Activated CD8-positive, alpha-beta T cell treated with anti-CD3 and anti-CD28 coated beads for 36 hours (primary cell): ENCODE measurements at regions not wholly inside any gene's neighbourhood (a gene's known extent, or its start where the extent isn't known, plus 50 kb on each side); places are given as distances from the start of the nearest gene placed in this dataset.
"Not testable (repeated sequence)": the region's sequence is repeated elsewhere in the genome, so short reads cannot be mapped to it uniquely, and the experiment has no call there.

Source experiments
- ATAC-seq: fragments of 200-7000 bp; cut with Tn5 transposase; one replicate; pipeline ENCODE4 v1.10.0; 2021; ENCODE audit warnings: mild to moderate bottlenecking, moderate library complexity
- CTCF ChIA-PET: fragments of 350-600 bp; sonication (Branson Sonifier 250); formaldehyde crosslinking; loops from one replicate; lab custom pipeline; 2021; ENCODE audit warnings: antibody characterized with exemption; lab: Charles Lee
- POLR2A ChIA-PET: fragments of 350-600 bp; sonication (Branson Sonifier 250); formaldehyde crosslinking; loops from one replicate; lab custom pipeline; 2021; ENCODE audit warnings: antibody characterized with exemption; lab: Charles Lee
- DNase-seq: peaks from one replicate; pipeline ENCODE4 v3.0.0-alpha.2; 2020
- H3K27ac Mint-ChIP-seq: one replicate; pipeline ENCODE4 v1.8.0; 2021; ENCODE audit warnings: mild to moderate bottlenecking, mixed read lengths
- H3K27me3 Mint-ChIP-seq: one replicate; pipeline ENCODE4 v1.8.0; 2021; ENCODE audit warnings: mixed read lengths
- H3K36me3 Mint-ChIP-seq: one replicate; pipeline ENCODE4 v1.8.0; 2021; ENCODE audit warnings: low read depth, mixed read lengths
- H3K4me1 Mint-ChIP-seq: one replicate; pipeline ENCODE4 v1.8.0; 2021; ENCODE audit warnings: low read depth, mixed read lengths
- H3K4me3 Mint-ChIP-seq: one replicate; pipeline ENCODE4 v1.8.0; 2021; ENCODE audit warnings: mild to moderate bottlenecking, moderate library complexity, mixed read lengths
- H3K9me3 Mint-ChIP-seq: one replicate; pipeline ENCODE4 v1.8.0; 2021; ENCODE audit warnings: mixed read lengths
- intact Hi-C: fragments of 100-400 bp; cut with micrococcal nuclease; formaldehyde crosslinking; loops from one replicate; pipeline ENCODE4 v1.10.0; 2022
- TF ChIP-seq, protein P1 (sequence below): fragments of 200-600 bp; IDR thresholded peaks from one replicate; pipeline ENCODE4 v1.8.0; 2022; ENCODE audit warnings: antibody characterized with exemption, mild to moderate bottlenecking

DNA sequence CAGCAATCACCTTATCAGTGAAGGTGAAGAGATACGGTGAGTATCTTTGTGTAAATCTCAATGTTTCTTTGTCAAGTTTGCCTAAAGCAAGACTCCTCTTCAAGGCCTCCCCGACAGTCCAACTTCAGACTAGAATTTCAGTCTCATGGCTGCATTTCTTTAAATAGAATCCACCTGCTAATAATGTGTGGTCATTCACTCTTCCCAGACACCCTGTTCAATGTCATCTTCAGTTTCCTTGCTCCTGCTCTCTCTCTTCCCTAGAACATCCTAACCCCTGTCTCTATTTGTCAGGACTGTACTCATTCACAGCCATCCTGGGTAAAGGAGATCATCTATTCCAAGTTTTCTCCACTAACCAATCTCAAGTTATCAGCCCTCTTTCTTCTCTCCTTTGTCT is 267.3 kb downstream of the EN1 start:
- TF ChIP-seq, protein P1, sequence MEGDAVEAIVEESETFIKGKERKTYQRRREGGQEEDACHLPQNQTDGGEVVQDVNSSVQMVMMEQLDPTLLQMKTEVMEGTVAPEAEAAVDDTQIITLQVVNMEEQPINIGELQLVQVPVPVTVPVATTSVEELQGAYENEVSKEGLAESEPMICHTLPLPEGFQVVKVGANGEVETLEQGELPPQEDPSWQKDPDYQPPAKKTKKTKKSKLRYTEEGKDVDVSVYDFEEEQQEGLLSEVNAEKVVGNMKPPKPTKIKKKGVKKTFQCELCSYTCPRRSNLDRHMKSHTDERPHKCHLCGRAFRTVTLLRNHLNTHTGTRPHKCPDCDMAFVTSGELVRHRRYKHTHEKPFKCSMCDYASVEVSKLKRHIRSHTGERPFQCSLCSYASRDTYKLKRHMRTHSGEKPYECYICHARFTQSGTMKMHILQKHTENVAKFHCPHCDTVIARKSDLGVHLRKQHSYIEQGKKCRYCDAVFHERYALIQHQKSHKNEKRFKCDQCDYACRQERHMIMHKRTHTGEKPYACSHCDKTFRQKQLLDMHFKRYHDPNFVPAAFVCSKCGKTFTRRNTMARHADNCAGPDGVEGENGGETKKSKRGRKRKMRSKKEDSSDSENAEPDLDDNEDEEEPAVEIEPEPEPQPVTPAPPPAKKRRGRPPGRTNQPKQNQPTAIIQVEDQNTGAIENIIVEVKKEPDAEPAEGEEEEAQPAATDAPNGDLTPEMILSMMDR: no peak
- intact Hi-C loops: no loop called here
- no peak for ATAC-seq
- Mint-ChIP-seq H3K36me3 (no peaks in the 10 kb centered on the region), H3K27me3 (peaks cover 5% of the 10 kb centered on the region), H3K4me1 (no peaks in the 10 kb centered on the region), H3K9me3 (no peaks in the 10 kb centered on the region), H3K27ac (no peak overlapping the region), H3K4me3 (no peak overlapping the region)
- ChIA-PET POLR2A (no interaction called here), CTCF (interaction anchor here (1.0 kb wide), 1 partner anchor 275 kb away, joined by 3 read pairs; no protein-coding TSS in a partner anchor)
- no peak for DNase-seq

- Mint-ChIP-seq H3K27me3 (peaks cover 10% of the 10 kb centered on the region), H3K4me1 (no peaks in the 10 kb centered on the region), H3K27ac (no peak overlapping the region), H3K4me3 (no peak overlapping the region), H3K36me3 (no peaks in the 10 kb centered on the region), H3K9me3 (no peaks in the 10 kb centered on the region)
- intact Hi-C loops: no loop called here
- no peak for DNase-seq
- ChIA-PET CTCF (no interaction called here), POLR2A (no interaction called here)
- no peak for ATAC-seq
- TF ChIP-seq, protein P1: no peak
Measured at GRCh38 chr2:118577202-118577601, 270.2 kb downstream of the EN1 start.

DNA sequence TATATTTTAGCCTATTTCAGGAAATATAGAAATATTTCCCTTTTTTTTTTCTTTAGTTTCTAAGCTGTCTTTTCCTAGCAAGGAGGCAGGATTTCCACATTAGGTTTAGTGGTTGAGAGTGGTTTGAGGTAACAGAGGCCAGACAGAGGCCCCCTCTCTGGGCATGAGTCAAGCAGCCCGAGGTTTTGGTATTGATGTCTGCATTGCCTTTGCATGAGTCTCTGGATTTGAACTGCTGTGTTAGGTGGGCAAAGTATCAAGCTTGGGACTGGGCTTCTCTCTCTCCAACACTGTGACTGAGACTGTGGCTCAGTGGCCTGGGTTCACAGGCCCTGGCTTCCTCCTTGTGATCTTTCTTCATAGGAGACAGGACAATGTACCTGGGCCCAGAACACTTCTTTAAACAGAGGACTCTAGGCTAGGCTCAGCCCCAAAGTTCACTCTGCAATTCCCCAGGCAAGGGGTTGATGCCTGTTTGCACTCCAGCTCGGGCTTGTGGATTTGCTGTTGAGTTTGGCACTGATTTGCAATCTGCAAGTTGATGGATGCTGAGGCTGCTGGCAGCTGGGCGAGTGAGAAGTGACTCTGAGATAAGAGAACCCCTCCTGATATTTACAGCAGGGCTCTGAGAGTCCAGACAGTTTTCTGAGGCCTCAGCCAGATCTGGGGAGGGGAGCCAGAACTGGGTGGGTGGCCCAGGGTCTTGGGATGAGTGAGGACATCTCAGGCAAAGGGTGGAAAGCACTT is 271.2 kb downstream of the EN1 start:
- H3K4me3 Mint-ChIP-seq: no peak overlapping the region
- CTCF ChIA-PET: no interaction called here
- POLR2A ChIA-PET: no interaction called here
- ATAC-seq: no peak
- DNase-seq: no peak
- H3K27ac Mint-ChIP-seq: no peak overlapping the region
- H3K36me3 Mint-ChIP-seq: no peaks in the 10 kb centered on the region
- no peaks in the 10 kb centered on the region for H3K9me3 Mint-ChIP-seq
- H3K27me3 Mint-ChIP-seq: peaks cover 8% of the 10 kb centered on the region
- no peaks in the 10 kb centered on the region for H3K4me1 Mint-ChIP-seq
- intact Hi-C loops: no loop called here
- TF ChIP-seq, protein P1: no peak

DNA sequence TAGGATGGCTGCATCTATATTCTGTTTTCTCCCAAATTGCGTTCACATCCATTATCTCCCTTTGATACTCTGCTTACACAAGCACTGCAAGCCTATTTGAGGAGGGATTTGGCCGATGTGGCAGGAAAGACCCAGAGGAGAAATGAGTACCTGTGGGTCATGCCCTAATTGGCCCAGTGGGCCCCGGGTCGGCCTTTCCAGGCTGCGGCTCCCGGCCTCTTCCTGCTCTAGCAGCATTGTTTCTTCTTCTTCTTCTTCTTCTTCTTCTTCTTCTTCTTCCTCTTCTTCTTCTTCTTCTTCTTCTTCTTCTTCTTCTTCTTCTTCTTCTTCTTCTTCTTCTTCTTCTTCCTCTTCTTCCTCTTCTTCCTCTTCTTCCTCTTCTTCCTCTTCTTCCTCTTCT is 275.1 kb downstream of the EN1 start:
- ATAC-seq, H3K4me3 Mint-ChIP-seq, H3K4me1 Mint-ChIP-seq, intact Hi-C loops, H3K27ac Mint-ChIP-seq, POLR2A ChIA-PET, H3K9me3 Mint-ChIP-seq, CTCF ChIA-PET, DNase-seq, H3K36me3 Mint-ChIP-seq: not testable (repeated sequence)
- H3K27me3 Mint-ChIP-seq: peaks cover 12% of the 10 kb centered on the region

- ChIA-PET POLR2A (no interaction called here), CTCF (no interaction called here)
- intact Hi-C loops: no loop called here
- Mint-ChIP-seq H3K4me3 (no peak overlapping the region), H3K9me3 (no peaks in the 10 kb centered on the region), H3K27ac (no peak overlapping the region), H3K36me3 (no peaks in the 10 kb centered on the region), H3K27me3 (peaks cover 13% of the 10 kb centered on the region), H3K4me1 (no peaks in the 10 kb centered on the region)
- TF ChIP-seq, protein P1: no peak
- DNase-seq (no peak), ATAC-seq (no peak)
Measured at GRCh38 chr2:118569876-118570535, 277.4 kb downstream of the EN1 start.
